Cardiac muscle cell (in vitro differentiated cells and primary cell): ENCODE measurements at regions not wholly inside any gene's neighbourhood (a gene's known extent, or its start where the extent isn't known, plus 50 kb on each side); places are given as distances from the start of the nearest gene placed in this dataset.

ENCODE experiments used
- DNase-seq, 2 donors: peaks; one replicate each; pipeline versions ENCODE4 v3.0.0 to v3.0.0-alpha.2; 2010 to 2017; ENCODE audit warnings: low read depth in 1 of 2, low spot score in 1 of 2
- H3K27ac ChIP-seq: fragments of 200-600 bp; sonication (generic); 2 replicates; pipeline ENCODE4 v1.5.1; 2016
- H3K27me3 ChIP-seq: fragments of 200-600 bp; sonication (generic); 2 replicates; pipeline ENCODE4 v1.6.0; 2016; ENCODE audit warnings: control low read depth
- H3K36me3 ChIP-seq: fragments of 200-600 bp; sonication (generic); 2 replicates; pipeline ENCODE4 v1.5.1; 2016; ENCODE audit warnings: control low read depth
- H3K4me1 ChIP-seq: fragments of 200-600 bp; sonication (generic); 2 replicates; pipeline ENCODE4 v1.8.1; 2017; ENCODE audit warnings: low read depth, mild to moderate bottlenecking, mixed run types
- H3K4me3 ChIP-seq: fragments of 200-600 bp; sonication (generic); 2 replicates; pipeline ENCODE4 v1.5.1; 2016; ENCODE audit warnings: mild to moderate bottlenecking
- H3K9me3 ChIP-seq: fragments of 200-600 bp; sonication (generic); 2 replicates; pipeline ENCODE4 v1.5.1; 2017; ENCODE audit warnings: low read depth, mild to moderate bottlenecking, control low read depth
- TF ChIP-seq, protein P1 (sequence below): IDR thresholded peaks from 2 replicates; pipeline ENCODE4 v1.5.1; 2012; ENCODE audit warnings: low read depth, mild to moderate bottlenecking, low read length

DNA sequence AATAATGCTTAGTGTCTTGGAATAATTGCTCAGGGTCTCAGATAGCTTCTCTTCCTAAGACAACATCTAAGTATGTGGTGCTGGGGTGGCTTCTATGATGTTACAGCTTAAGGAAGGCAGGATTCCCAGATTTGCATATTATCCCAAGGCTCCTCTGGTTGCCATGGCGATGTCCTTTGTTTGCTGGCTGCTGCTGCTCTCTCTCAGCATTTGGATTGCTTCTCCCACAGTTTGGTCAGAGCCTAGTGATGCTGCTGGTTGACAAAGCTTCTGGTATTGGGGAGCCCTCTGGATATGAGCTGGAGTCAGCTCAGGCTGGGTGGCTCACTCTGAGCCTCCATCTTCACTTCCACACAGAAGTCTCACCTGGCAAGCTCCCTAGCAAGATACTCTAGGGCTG is 56.4 kb upstream of the FBXO33 start:
- Histone ChIP-seq H3K36me3 (no peaks in the 10 kb centered on the region), H3K9me3 (no peaks in the 10 kb centered on the region), H3K27ac (no peak overlapping the region), H3K4me3 (no peak overlapping the region), H3K4me1 (peaks cover 17% of the 10 kb centered on the region), H3K27me3 (no peaks in the 10 kb centered on the region)
- peak; percentile 17 to 20 for DNase-seq
- TF ChIP-seq, protein P1, sequence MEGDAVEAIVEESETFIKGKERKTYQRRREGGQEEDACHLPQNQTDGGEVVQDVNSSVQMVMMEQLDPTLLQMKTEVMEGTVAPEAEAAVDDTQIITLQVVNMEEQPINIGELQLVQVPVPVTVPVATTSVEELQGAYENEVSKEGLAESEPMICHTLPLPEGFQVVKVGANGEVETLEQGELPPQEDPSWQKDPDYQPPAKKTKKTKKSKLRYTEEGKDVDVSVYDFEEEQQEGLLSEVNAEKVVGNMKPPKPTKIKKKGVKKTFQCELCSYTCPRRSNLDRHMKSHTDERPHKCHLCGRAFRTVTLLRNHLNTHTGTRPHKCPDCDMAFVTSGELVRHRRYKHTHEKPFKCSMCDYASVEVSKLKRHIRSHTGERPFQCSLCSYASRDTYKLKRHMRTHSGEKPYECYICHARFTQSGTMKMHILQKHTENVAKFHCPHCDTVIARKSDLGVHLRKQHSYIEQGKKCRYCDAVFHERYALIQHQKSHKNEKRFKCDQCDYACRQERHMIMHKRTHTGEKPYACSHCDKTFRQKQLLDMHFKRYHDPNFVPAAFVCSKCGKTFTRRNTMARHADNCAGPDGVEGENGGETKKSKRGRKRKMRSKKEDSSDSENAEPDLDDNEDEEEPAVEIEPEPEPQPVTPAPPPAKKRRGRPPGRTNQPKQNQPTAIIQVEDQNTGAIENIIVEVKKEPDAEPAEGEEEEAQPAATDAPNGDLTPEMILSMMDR: no peak

DNA sequence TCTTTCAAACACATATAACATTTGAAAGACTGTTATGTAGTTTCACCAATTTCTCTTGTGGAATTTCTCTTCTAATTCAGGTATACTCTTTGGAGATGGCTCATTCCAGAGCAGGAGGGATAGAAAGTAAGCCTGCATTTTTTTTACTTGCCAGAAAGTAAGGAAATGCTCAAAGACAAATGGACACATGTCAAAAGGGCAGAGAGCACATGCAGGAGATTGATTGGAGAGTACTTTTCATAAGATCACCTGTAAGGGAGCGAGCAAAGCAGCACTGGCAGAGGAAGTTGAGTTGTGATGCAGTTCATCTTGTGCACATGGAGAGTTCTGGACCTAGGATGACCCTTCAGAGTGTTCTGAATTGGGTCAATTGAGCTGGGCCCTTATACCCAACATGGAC is 51.4 kb upstream of the FBXO33 start:
- H3K36me3 ChIP-seq: no peaks in the 10 kb centered on the region
- H3K27me3 ChIP-seq: no peaks in the 10 kb centered on the region
- H3K27ac ChIP-seq: no peak overlapping the region
- DNase-seq: no peak
- TF ChIP-seq, protein P1: no peak
- no peak overlapping the region for H3K4me3 ChIP-seq
- H3K9me3 ChIP-seq: no peaks in the 10 kb centered on the region
- no peaks in the 10 kb centered on the region for H3K4me1 ChIP-seq
